Osteoblast (primary cell): ENCODE measurements at regions not wholly inside any gene's neighbourhood (a gene's known extent, or its start where the extent isn't known, plus 50 kb on each side); places are given as distances from the start of the nearest gene placed in this dataset.

Source experiments
- DNase-seq: peaks from one replicate; pipeline ENCODE4 v3.0.0; 2011; ENCODE audit warnings: low spot score, mixed read lengths; ENCODE audit not compliant: insufficient read length; ENCODE audit errors: missing footprints
- H2AFZ ChIP-seq: 2 replicates; pipeline ENCODE4 v1.6.0; 2011; ENCODE audit warnings: mild to moderate bottlenecking, low read length
- H3K27ac ChIP-seq: 2 replicates; pipeline ENCODE4 v1.5.1; 2011; ENCODE audit warnings: mild to moderate bottlenecking, low read depth, low read length, moderate library complexity
- H3K27me3 ChIP-seq: 2 replicates; pipeline ENCODE4 v1.6.0; 2012; ENCODE audit warnings: mild to moderate bottlenecking, control low read depth, inconsistent platforms, low read length, moderate library complexity; ENCODE audit not compliant: insufficient read depth
- H3K36me3 ChIP-seq: 2 replicates; pipeline ENCODE4 v1.5.1; 2011; ENCODE audit warnings: mild to moderate bottlenecking, low read length, control low read depth, moderate library complexity; ENCODE audit not compliant: insufficient read depth
- H3K4me1 ChIP-seq: 2 replicates; pipeline ENCODE4 v1.5.1; 2011; ENCODE audit warnings: mild to moderate bottlenecking, low read length, control low read depth, moderate library complexity; ENCODE audit not compliant: insufficient read depth
- H3K4me2 ChIP-seq: 2 replicates; pipeline ENCODE4 v1.6.0; 2011; ENCODE audit warnings: mild to moderate bottlenecking, low read length; ENCODE audit not compliant: insufficient read depth
- H3K4me3 ChIP-seq: fragments of 200-600 bp; sonication (generic); 3 replicates; pipeline ENCODE4 v1.5.1; 2012; ENCODE audit warnings: mild to moderate bottlenecking, low read length, inconsistent platforms; ENCODE audit not compliant: insufficient read depth
- H3K79me2 ChIP-seq: 2 replicates; pipeline ENCODE4 v1.6.0; 2012; ENCODE audit warnings: mild to moderate bottlenecking, low read length, control low read depth, inconsistent platforms; ENCODE audit not compliant: insufficient read depth
- H3K9me3 ChIP-seq: 2 replicates; pipeline ENCODE4 v1.5.1; 2011; ENCODE audit warnings: low read depth, low read length, control low read depth
- H4K20me1 ChIP-seq: 2 replicates; pipeline ENCODE4 v1.6.0; 2012; ENCODE audit warnings: mild to moderate bottlenecking, low read length, control low read depth; ENCODE audit not compliant: insufficient read depth
- CTCF ChIP-seq: IDR thresholded peaks from 2 replicates; pipeline ENCODE4 v1.5.1; 2011; ENCODE audit warnings: mild to moderate bottlenecking, low read depth, low read length, moderate library complexity; ENCODE audit errors: extremely low read depth

GRCh38 chr14:59123531-59123930, 64.9 kb upstream of the DAAM1 start:
- no peaks in the 10 kb centered on the region for H4K20me1 ChIP-seq
- H3K79me2 ChIP-seq: no peaks in the 10 kb centered on the region
- H2AFZ ChIP-seq: no peak overlapping the region
- H3K9me3 ChIP-seq: no peaks in the 10 kb centered on the region
- H3K27me3 ChIP-seq: peaks cover 7% of the 10 kb centered on the region
- no peak for DNase-seq
- H3K27ac ChIP-seq: no peak overlapping the region
- H3K36me3 ChIP-seq: no peaks in the 10 kb centered on the region
- no peaks in the 10 kb centered on the region for H3K4me1 ChIP-seq
- no peak for TF ChIP-seq CTCF
- H3K4me2 ChIP-seq: no peak overlapping the region
- no peak overlapping the region for H3K4me3 ChIP-seq

GRCh38 chr14:59123975-59124374, 64.5 kb upstream of the DAAM1 start:
- H2AFZ ChIP-seq: no peak overlapping the region
- H3K9me3 ChIP-seq: no peaks in the 10 kb centered on the region
- no peak overlapping the region for H3K4me3 ChIP-seq
- no peak for DNase-seq
- no peaks in the 10 kb centered on the region for H3K79me2 ChIP-seq
- no peaks in the 10 kb centered on the region for H3K4me1 ChIP-seq
- no peak overlapping the region for H3K27ac ChIP-seq
- H3K27me3 ChIP-seq: peaks cover 7% of the 10 kb centered on the region
- peak; percentile 52 for TF ChIP-seq CTCF
- H3K36me3 ChIP-seq: no peaks in the 10 kb centered on the region
- no peaks in the 10 kb centered on the region for H4K20me1 ChIP-seq
- H3K4me2 ChIP-seq: no peak overlapping the region

- Histone ChIP-seq H3K79me2 (no peaks in the 10 kb centered on the region), H3K27ac (no peak overlapping the region), H3K9me3 (no peaks in the 10 kb centered on the region), H3K4me3 (no peak overlapping the region), H3K36me3 (no peaks in the 10 kb centered on the region), H3K4me2 (no peak overlapping the region), H3K4me1 (no peaks in the 10 kb centered on the region), H4K20me1 (no peaks in the 10 kb centered on the region), H3K27me3 (peaks cover 7% of the 10 kb centered on the region), H2AFZ (no peak overlapping the region)
- no peak for DNase-seq
- TF ChIP-seq CTCF: no peak
These were observed 63.3 kb upstream of the DAAM1 start for GRCh38 chr14:59125156-59125555.

GRCh38 chr14:59126714-59127436, 61.6 kb upstream of the DAAM1 start:
- Histone ChIP-seq H3K9me3 (no peaks in the 10 kb centered on the region), H3K27me3 (no peaks in the 10 kb centered on the region), H4K20me1 (no peaks in the 10 kb centered on the region), H3K4me1 (no peaks in the 10 kb centered on the region), H3K36me3 (no peaks in the 10 kb centered on the region), H3K4me2 (no peak overlapping the region), H3K4me3 (no peak overlapping the region), H3K79me2 (no peaks in the 10 kb centered on the region), H2AFZ (no peak overlapping the region), H3K27ac (no peak overlapping the region)
- peak; percentile 73 for DNase-seq
- TF ChIP-seq CTCF: peak; percentile 85
